GM23338 (cell line): ENCODE measurements at regions not wholly inside any gene's neighbourhood (a gene's known extent, or its start where the extent isn't known, plus 50 kb on each side); places are given as distances from the start of the nearest gene placed in this dataset.
A peak's percentile ranks its signal among the peaks of the same experiment; 100 is the strongest.

Source experiments
- ATAC-seq: fragments of 200-7000 bp; cut with Tn5 transposase; 3 replicates; pipeline ENCODE4 v1.9.1; 2020
- DNase-seq: peaks from one replicate; pipeline ENCODE4 v3.0.0-alpha.2; 2015; ENCODE audit warnings: low spot score
- H2AFZ ChIP-seq: fragments of 200-600 bp; sonication (generic); 2 replicates; pipeline ENCODE4 v1.8.0; 2016; ENCODE audit warnings: antibody characterized with exemption, mild to moderate bottlenecking, moderate library complexity
- H3F3A ChIP-seq: fragments of 200-600 bp; sonication (generic); replicated peaks from 2 replicates; pipeline ENCODE4 v1.8.0; 2017; ENCODE audit warnings: antibody characterized with exemption, mixed run types, low read depth
- H3K27ac ChIP-seq: fragments of 200-600 bp; sonication (generic); 2 replicates; pipeline ENCODE4 v1.6.1; 2016; ENCODE audit warnings: low read depth
- H3K27me3 ChIP-seq: fragments of 200-600 bp; sonication (generic); 2 replicates; pipeline ENCODE4 v1.8.0; 2016; ENCODE audit warnings: mild to moderate bottlenecking, mixed run types, moderate library complexity; ENCODE audit not compliant: insufficient read depth
- H3K36me3 ChIP-seq: fragments of 200-600 bp; sonication (generic); 2 replicates; pipeline ENCODE4 v1.8.0; 2016; ENCODE audit warnings: mild to moderate bottlenecking; ENCODE audit not compliant: insufficient read depth
- H3K4me1 ChIP-seq: fragments of 200-600 bp; sonication (generic); 2 replicates; pipeline ENCODE4 v1.8.0; 2016; ENCODE audit warnings: mild to moderate bottlenecking, moderate library complexity; ENCODE audit not compliant: insufficient read depth
- H3K4me2 ChIP-seq: fragments of 200-600 bp; sonication (generic); 2 replicates; pipeline ENCODE4 v1.7.1; 2017; ENCODE audit warnings: mixed run types
- H3K4me3 ChIP-seq: fragments of 200-600 bp; sonication (generic); 2 replicates; pipeline ENCODE4 v1.6.1; 2016; ENCODE audit warnings: mixed run types
- H3K79me2 ChIP-seq: fragments of 200-600 bp; sonication (generic); replicated peaks from 2 replicates; pipeline ENCODE4 v1.8.0; 2017; ENCODE audit warnings: mild to moderate bottlenecking; ENCODE audit not compliant: insufficient read depth
- H3K9me2 ChIP-seq: fragments of 200-600 bp; sonication (generic); 2 replicates; pipeline ENCODE4 v1.8.0; 2017; ENCODE audit not compliant: insufficient read depth
- H4K20me1 ChIP-seq: fragments of 200-600 bp; sonication (generic); replicated peaks from 2 replicates; pipeline ENCODE4 v1.8.0; 2017; ENCODE audit warnings: mild to moderate bottlenecking; ENCODE audit not compliant: insufficient read depth
- H3K27ac Mint-ChIP-seq: 2 replicates; pipeline ENCODE4 v1.8.0; 2020; ENCODE audit warnings: inconsistent platforms, mild to moderate bottlenecking, moderate library complexity, mixed read lengths
- H3K27me3 Mint-ChIP-seq: 3 replicates; pipeline ENCODE4 v1.8.0; 2022; ENCODE audit warnings: low read depth, mild to moderate bottlenecking, moderate library complexity, mixed read lengths, inconsistent platforms; ENCODE audit not compliant: insufficient read depth, poor library complexity
- H3K36me3 Mint-ChIP-seq: 3 replicates; pipeline ENCODE4 v1.8.0; 2021; ENCODE audit warnings: low read depth, mild to moderate bottlenecking, inconsistent platforms, moderate library complexity, mixed read lengths
- H3K4me1 Mint-ChIP-seq: 3 replicates; pipeline ENCODE4 v1.8.0; 2020; ENCODE audit warnings: mild to moderate bottlenecking, inconsistent platforms, mixed read lengths
- H3K4me3 Mint-ChIP-seq: 3 replicates; pipeline ENCODE4 v1.8.0; 2021; ENCODE audit warnings: moderate library complexity, mild to moderate bottlenecking, inconsistent platforms, mixed read lengths
- H3K9me3 Mint-ChIP-seq: 3 replicates; pipeline ENCODE4 v1.8.0; 2020; ENCODE audit warnings: moderate library complexity, mild to moderate bottlenecking, inconsistent platforms, mixed read lengths
- CTCF ChIP-seq, 2 experiments: fragments of 200-600 bp in 1 of 2; sonication (generic) in 1 of 2; conservative IDR thresholded peaks; 2 replicates each; pipeline versions ENCODE4 v1.5.1 to v1.6.1; 2016 to 2017; ENCODE audit warnings: antibody characterized with exemption in 2 of 2, low read depth in 2 of 2, mild to moderate bottlenecking in 2 of 2, moderate library complexity in 1 of 2
- ZNF462 ChIP-seq: fragments of 250-450 bp; sonication (Bioruptor Pico); IDR thresholded peaks from 2 replicates; pipeline ENCODE4 v1.5.0; 2020; ENCODE audit warnings: mild to moderate bottlenecking, moderate library complexity

GRCh38 chr7:70855373-70855772 is 276.6 kb upstream of the GALNT17 start:
- no peak overlapping the region for H3K4me3 Mint-ChIP-seq
- Histone ChIP-seq H3K79me2 (no peaks in the 10 kb centered on the region), H3F3A (no peaks in the 10 kb centered on the region), H3K9me2 (peaks cover 8% of the 10 kb centered on the region; the same call in 1 of the 2 replicates), H3K4me2 (no peak overlapping the region), H3K4me1 (peaks cover 6% of the 10 kb centered on the region), H3K36me3 (peaks cover 5% of the 10 kb centered on the region), H3K4me3 (no peak overlapping the region), H2AFZ (no peak overlapping the region), H3K27ac (no peak overlapping the region), H3K27me3 (no peaks in the 10 kb centered on the region), H4K20me1 (no peaks in the 10 kb centered on the region)
- peaks cover 38% of the 10 kb centered on the region for H3K36me3 Mint-ChIP-seq
- H3K4me1 Mint-ChIP-seq: peaks cover 2% of the 10 kb centered on the region; the same call in 1 of the 3 replicates
- TF ChIP-seq ZNF462 (CRISPR knock-in tag): no peak
- peak in 1 of 2 experiments; percentile 23; a peak in 2 of 4 replicates for TF ChIP-seq CTCF (conservative IDR thresholded peaks at IDR 0.05; ENCODE audit: low read depth in 2 of 2)
- H3K9me3 Mint-ChIP-seq: peaks cover 21% of the 10 kb centered on the region
- no peak overlapping the region for H3K27ac Mint-ChIP-seq
- H3K27me3 Mint-ChIP-seq: no peaks in the 10 kb centered on the region
- ATAC-seq (no peak), DNase-seq (no peak)
